ENCODE measurements at regions not wholly inside any gene's neighbourhood (a gene's known extent, or its start where the extent isn't known, plus 50 kb on each side); places are given as distances from the start of the nearest gene placed in this dataset.

DNA sequence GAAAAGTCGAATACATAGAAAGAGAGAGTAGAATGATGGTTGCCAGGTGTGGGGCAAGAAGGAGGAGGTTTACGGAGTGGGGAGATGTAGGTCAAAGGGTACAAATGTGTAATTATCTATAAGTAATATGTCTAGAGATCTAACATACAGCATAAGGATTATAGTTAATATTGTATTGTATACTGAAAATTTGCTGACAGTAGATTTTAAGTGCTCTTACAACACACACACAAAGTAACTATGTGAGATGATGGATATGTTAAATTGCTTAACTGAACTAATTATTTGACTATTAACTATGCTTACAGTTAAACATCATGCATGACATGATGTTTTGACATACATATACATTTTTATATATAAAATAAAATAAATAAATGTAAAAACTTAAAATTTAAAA, 192.7 kb downstream of the ZIC4 start:
- no peak for DNase-seq
- Histone ChIP-seq H3K4me3 (ENCODE audit: insufficient read depth, low read depth, low read length) (no peak overlapping the region), H3K27me3 (ENCODE audit: control insufficient read depth, insufficient read depth, low read length) (no peaks in the 10 kb centered on the region), H3K36me3 (replicated peaks; ENCODE audit: control insufficient read depth, insufficient read depth, low read length) (no peaks in the 10 kb centered on the region)

DNA sequence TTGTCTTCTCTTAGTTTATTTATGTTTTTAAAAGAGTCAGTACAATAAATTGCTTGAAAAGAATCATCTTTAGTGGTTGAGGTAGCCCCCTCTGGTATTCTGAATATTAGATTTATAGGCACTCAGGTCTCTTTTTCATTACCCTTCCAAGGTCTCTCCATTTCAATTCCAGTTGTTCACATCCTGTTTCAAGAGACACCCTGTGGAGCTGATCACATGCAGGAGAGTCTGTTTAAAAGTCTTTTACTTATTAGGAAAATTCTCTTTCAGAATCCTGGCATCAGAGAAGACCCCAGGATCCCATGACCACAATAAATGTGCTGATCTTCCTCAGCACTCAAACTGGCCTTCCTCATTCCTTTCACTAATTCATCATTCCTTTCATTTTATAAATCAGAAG, 195.7 kb downstream of the ZIC4 start:
- no peak for DNase-seq
- Histone ChIP-seq H3K27me3 (ENCODE audit: control insufficient read depth, insufficient read depth, low read length) (no peaks in the 10 kb centered on the region), H3K4me3 (ENCODE audit: insufficient read depth, low read depth, low read length) (no peak overlapping the region), H3K36me3 (replicated peaks; ENCODE audit: control insufficient read depth, insufficient read depth, low read length) (no peaks in the 10 kb centered on the region)

DNA sequence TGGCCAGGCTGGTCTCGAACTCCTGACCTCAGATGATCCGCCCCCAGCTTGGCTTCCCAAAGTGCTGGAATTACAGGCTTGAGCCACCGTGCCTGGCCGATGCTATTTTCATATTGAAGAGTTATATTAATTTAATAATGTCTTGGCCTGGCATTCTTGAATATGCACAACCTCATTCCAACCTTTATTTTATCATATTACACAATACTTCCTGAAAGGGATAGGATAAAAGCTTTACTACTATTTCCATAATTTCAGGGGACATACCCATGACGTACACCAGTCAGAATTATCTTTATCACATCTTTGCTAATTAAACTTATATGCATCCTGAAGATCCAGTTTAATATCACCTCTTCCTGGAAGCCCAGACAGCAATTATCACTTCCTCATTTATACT, 205.3 kb downstream of the ZIC4 start:
- Histone ChIP-seq H3K36me3 (replicated peaks; ENCODE audit: control insufficient read depth, insufficient read depth, low read length) (no peaks in the 10 kb centered on the region), H3K27me3 (ENCODE audit: control insufficient read depth, insufficient read depth, low read length) (no peaks in the 10 kb centered on the region), H3K4me3 (ENCODE audit: insufficient read depth, low read depth, low read length) (no peak overlapping the region)
- no peak for DNase-seq

DNA sequence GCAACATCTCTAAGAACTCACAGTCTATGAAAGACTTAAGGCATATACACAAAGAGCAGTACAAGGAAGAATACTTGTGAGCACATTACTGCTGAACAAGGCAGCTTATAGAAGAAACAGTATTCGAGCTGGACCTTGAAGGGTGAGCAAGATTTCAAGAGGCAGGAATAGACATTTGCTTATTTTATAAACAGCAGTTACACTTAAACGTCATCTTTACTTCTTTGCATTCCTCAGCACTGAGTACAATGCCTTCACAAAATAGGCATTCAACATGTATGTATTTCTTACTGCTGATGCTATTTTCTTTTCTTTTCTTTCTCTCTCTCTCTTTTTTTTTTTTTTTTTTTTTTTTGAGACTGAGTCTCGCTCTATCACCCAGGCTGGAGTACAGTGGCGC, 205.8 kb downstream of the ZIC4 start:
- no peak for DNase-seq
- Histone ChIP-seq H3K4me3 (ENCODE audit: insufficient read depth, low read depth, low read length) (no peak overlapping the region), H3K36me3 (replicated peaks; ENCODE audit: control insufficient read depth, insufficient read depth, low read length) (no peaks in the 10 kb centered on the region), H3K27me3 (ENCODE audit: control insufficient read depth, insufficient read depth, low read length) (no peaks in the 10 kb centered on the region)

DNA sequence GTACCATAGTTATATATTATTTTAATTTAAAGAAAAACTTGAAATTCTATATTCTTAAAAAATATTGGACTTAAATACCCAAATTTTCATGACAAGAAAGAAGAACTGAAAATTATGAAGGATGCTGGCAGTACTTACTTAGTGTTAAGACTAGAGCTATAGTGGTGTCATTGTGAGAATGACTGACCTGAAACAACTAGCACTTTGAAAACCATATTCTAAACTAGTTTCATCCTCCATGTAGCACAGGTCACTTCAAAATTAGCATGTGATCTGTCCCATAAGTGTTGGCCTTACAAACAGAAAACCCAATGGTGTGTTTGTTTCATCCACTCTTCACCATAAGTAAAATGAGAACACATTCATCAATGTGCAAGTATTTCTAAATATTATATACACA, 208.6 kb downstream of the ZIC4 start:
- DNase-seq = no peak

DNA sequence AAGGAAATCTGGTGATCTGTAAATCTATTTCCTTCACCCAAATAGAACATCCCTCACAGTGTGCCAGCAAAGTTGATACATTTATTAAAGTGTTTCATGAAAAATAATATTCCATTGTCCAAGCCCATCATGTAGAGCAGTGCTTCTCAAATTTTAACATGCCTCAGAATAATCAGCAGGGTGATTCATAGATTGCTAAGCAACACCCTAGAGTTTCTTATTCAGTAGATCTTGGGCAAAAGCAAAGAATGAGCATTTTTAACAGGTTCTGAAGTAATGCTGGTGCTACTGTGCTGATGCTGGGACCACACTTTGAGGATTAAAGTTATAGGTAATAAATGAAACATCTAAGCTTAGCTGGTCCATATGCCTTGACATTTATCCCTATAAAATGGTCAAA, 210.5 kb downstream of the ZIC4 start:
- H3K27me3 ChIP-seq (ENCODE audit: control insufficient read depth, insufficient read depth, low read length) = no peaks in the 10 kb centered on the region
- no peak overlapping the region for H3K4me3 ChIP-seq (ENCODE audit: insufficient read depth, low read depth, low read length)
- no peaks in the 10 kb centered on the region for H3K36me3 ChIP-seq (replicated peaks; ENCODE audit: control insufficient read depth, insufficient read depth, low read length)
- no peak for DNase-seq

More for the DNA sequence above, 208.6 kb downstream of the ZIC4 start:
- Histone ChIP-seq H3K36me3 (replicated peaks; ENCODE audit: control insufficient read depth, insufficient read depth, low read length) (no peaks in the 10 kb centered on the region), H3K27me3 (ENCODE audit: control insufficient read depth, insufficient read depth, low read length) (no peaks in the 10 kb centered on the region), H3K4me3 (ENCODE audit: insufficient read depth, low read depth, low read length) (no peak overlapping the region)

- Histone ChIP-seq H3K4me3 (ENCODE audit: insufficient read depth, low read depth, low read length) (no peak overlapping the region), H3K27me3 (ENCODE audit: control insufficient read depth, insufficient read depth, low read length) (no peaks in the 10 kb centered on the region), H3K36me3 (replicated peaks; ENCODE audit: control insufficient read depth, insufficient read depth, low read length) (no peaks in the 10 kb centered on the region)
- peak; percentile 3 for DNase-seq
Observed at GRCh38 chr3:147191795-147192385, 214.5 kb downstream of the ZIC4 start.

- Histone ChIP-seq H3K4me3 (ENCODE audit: insufficient read depth, low read depth, low read length) (no peak overlapping the region), H3K27me3 (ENCODE audit: control insufficient read depth, insufficient read depth, low read length) (no peaks in the 10 kb centered on the region), H3K36me3 (replicated peaks; ENCODE audit: control insufficient read depth, insufficient read depth, low read length) (no peaks in the 10 kb centered on the region)
- DNase-seq = no peak
Observed at GRCh38 chr3:147189016-147189415, 217.3 kb downstream of the ZIC4 start.

GRCh38 chr3:147187687-147188086, 218.7 kb downstream of the ZIC4 start:
- no peak overlapping the region for H3K4me3 ChIP-seq (ENCODE audit: insufficient read depth, low read depth, low read length)
- no peaks in the 10 kb centered on the region for H3K36me3 ChIP-seq (replicated peaks; ENCODE audit: control insufficient read depth, insufficient read depth, low read length)

DNA sequence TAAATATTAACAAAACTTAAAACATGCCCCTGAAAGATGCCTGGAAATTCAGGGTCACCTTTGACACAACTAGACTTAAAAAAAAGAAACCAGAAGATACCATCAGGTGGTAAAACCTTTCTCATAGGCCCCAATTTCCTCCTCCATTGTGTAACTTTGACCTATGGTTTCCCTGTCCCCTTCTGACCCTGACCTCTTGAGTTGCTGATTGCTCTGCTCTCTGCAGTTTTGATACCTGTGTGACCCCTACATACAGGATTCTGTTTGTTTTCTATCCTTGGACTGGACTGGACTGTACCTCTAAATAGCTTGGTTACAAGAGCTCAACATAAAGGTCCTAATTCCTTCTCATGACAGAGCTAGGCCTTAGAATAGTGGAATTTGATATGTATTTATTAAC, 220.6 kb downstream of the ZIC4 start:
- no peak overlapping the region for H3K4me3 ChIP-seq (ENCODE audit: insufficient read depth, low read depth, low read length)

More at GRCh38 chr3:147187687-147188086, 218.7 kb downstream of the ZIC4 start:
- H3K27me3 ChIP-seq (ENCODE audit: control insufficient read depth, insufficient read depth, low read length) = no peaks in the 10 kb centered on the region
- DNase-seq = no peak

GRCh38 chr3:147184794-147185193, 221.5 kb downstream of the ZIC4 start:
- Histone ChIP-seq H3K27me3 (ENCODE audit: control insufficient read depth, insufficient read depth, low read length) (no peaks in the 10 kb centered on the region), H3K36me3 (replicated peaks; ENCODE audit: control insufficient read depth, insufficient read depth, low read length) (no peaks in the 10 kb centered on the region), H3K4me3 (ENCODE audit: insufficient read depth, low read depth, low read length) (no peak overlapping the region)
- no peak for DNase-seq

More for the DNA sequence above, 220.6 kb downstream of the ZIC4 start:
- DNase-seq = no peak
- no peaks in the 10 kb centered on the region for H3K36me3 ChIP-seq (replicated peaks; ENCODE audit: control insufficient read depth, insufficient read depth, low read length)
- H3K27me3 ChIP-seq (ENCODE audit: control insufficient read depth, insufficient read depth, low read length) = no peaks in the 10 kb centered on the region

DNA sequence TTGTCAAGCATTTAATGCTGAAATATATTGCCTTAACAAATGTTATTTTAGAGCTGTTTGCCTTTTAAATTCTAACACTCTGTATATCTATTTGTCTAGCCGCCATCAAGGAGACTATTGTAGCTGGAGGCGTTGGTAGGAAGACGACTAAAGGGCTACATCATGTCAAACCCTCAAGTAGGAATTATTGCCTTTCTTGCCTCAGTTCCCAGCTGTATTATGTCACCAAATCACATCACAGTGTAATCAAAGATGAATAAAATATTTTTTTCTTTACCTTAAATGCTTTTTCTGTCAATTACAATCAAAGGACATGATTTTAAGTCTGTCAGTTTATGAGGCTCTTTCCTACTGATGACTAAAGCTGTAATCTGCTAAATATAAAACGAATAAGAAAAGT, 233.1 kb downstream of the ZIC4 start:
- no peaks in the 10 kb centered on the region for H3K27me3 ChIP-seq (ENCODE audit: control insufficient read depth, insufficient read depth, low read length)
- H3K36me3 ChIP-seq (replicated peaks; ENCODE audit: control insufficient read depth, insufficient read depth, low read length) = no peaks in the 10 kb centered on the region
- H3K4me3 ChIP-seq (ENCODE audit: insufficient read depth, low read depth, low read length) = no peak overlapping the region
- no peak for DNase-seq

- no peaks in the 10 kb centered on the region for H3K27me3 ChIP-seq (ENCODE audit: control insufficient read depth, insufficient read depth, low read length)
- no peak overlapping the region for H3K4me3 ChIP-seq (ENCODE audit: insufficient read depth, low read depth, low read length)
- no peak for DNase-seq
- H3K36me3 ChIP-seq (replicated peaks; ENCODE audit: control insufficient read depth, insufficient read depth, low read length) = no peaks in the 10 kb centered on the region
Observed at GRCh38 chr3:147162743-147163142, 243.6 kb downstream of the ZIC4 start.

- no peaks in the 10 kb centered on the region for H3K36me3 ChIP-seq (replicated peaks; ENCODE audit: control insufficient read depth, insufficient read depth, low read length)
- DNase-seq = no peak
- no peaks in the 10 kb centered on the region for H3K27me3 ChIP-seq (ENCODE audit: control insufficient read depth, insufficient read depth, low read length)
- H3K4me3 ChIP-seq (ENCODE audit: insufficient read depth, low read depth, low read length) = no peak overlapping the region
Observed at GRCh38 chr3:147161833-147162232, 244.5 kb downstream of the ZIC4 start.

- Histone ChIP-seq H3K36me3 (replicated peaks; ENCODE audit: control insufficient read depth, insufficient read depth, low read length) (no peaks in the 10 kb centered on the region), H3K27me3 (ENCODE audit: control insufficient read depth, insufficient read depth, low read length) (no peaks in the 10 kb centered on the region), H3K4me3 (ENCODE audit: insufficient read depth, low read depth, low read length) (no peak overlapping the region)
- no peak for DNase-seq
Observed at GRCh38 chr3:147160984-147161383, 245.4 kb downstream of the ZIC4 start.

- Histone ChIP-seq H3K36me3 (replicated peaks; ENCODE audit: control insufficient read depth, insufficient read depth, low read length) (no peaks in the 10 kb centered on the region), H3K27me3 (ENCODE audit: control insufficient read depth, insufficient read depth, low read length) (no peaks in the 10 kb centered on the region), H3K4me3 (ENCODE audit: insufficient read depth, low read depth, low read length) (no peak overlapping the region)
- DNase-seq = no peak
Observed at GRCh38 chr3:147159141-147159540, 247.2 kb downstream of the ZIC4 start.

Measured in H7 (cell line).